Thoracic aorta (tissue), 2 donors: ENCODE measurements at regions not wholly inside any gene's neighbourhood (a gene's known extent, or its start where the extent isn't known, plus 50 kb on each side); places are given as distances from the start of the nearest gene placed in this dataset.

ENCODE experiments used
- ATAC-seq: fragments of 150-250 bp; one replicate; pipeline ENCODE4 v1.8.0; 2017; ENCODE audit warnings: low read depth; ENCODE audit not compliant: insufficient number of reproducible peaks, low FRiP score
- DNase-seq: peaks from one replicate; pipeline ENCODE4 v3.0.0-alpha.2; 2020; ENCODE audit warnings: low spot score
- H3K27ac ChIP-seq, 2 donors: fragments of 200-600 bp; sonication (generic); 1 replicate in 1 of 2; 2 replicates in 1 of 2; pipeline ENCODE4 v1.5.1; 2016; ENCODE audit warnings: mild to moderate bottlenecking in 2 of 2, moderate library complexity in 2 of 2
- H3K27me3 ChIP-seq: fragments of 200-600 bp; sonication (generic); replicated peaks from 2 replicates; pipeline ENCODE4 v1.6.0; 2016; ENCODE audit warnings: mild to moderate bottlenecking; ENCODE audit not compliant: insufficient read depth
- H3K36me3 ChIP-seq: fragments of 200-600 bp; sonication (generic); one replicate; pipeline ENCODE4 v1.5.1; 2016
- H3K4me1 ChIP-seq, 2 donors: fragments of 200-600 bp; sonication (generic); 1 replicate in 1 of 2; 2 replicates in 1 of 2; pipeline versions ENCODE4 v1.5.1 to v1.6.0; 2016; ENCODE audit warnings: low read depth in 2 of 2, mild to moderate bottlenecking in 1 of 2; ENCODE audit not compliant: control insufficient read depth in 1 of 2
- H3K4me3 ChIP-seq: fragments of 200-600 bp; sonication (generic); 2 replicates; pipeline ENCODE4 v1.5.1; 2016; ENCODE audit warnings: mild to moderate bottlenecking
- H3K9me3 ChIP-seq: fragments of 200-600 bp; sonication (generic); 2 replicates; pipeline ENCODE4 v1.5.1; 2016
- TF ChIP-seq, protein P1 (sequence below): fragments of 200-600 bp; sonication (generic); IDR thresholded peaks from one replicate; pipeline ENCODE4 v1.5.1; 2019; ENCODE audit warnings: antibody characterized with exemption

DNA sequence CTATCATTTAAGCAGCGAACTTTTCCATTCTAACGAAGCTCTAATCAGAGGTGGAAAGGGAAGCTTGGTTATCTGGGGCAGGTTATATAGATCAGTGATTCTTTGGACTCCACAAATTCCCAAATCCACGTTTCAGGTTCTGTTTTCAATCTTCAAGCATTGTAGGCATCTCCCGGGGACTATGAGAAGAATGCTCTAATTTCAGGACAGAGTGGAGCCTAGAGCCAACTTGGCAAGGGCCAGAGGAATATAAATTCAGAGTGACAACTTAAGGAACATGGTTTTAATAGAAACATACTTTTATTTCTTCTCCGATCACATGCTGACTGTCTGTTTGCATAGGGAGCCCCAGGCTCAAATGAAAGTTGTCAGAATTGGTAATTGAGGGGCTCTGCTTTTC, 514.0 kb upstream of the KLF4 start:
- DNase-seq (no peak), ATAC-seq (no peak)
- Histone ChIP-seq H3K27ac (no peak overlapping the region), H3K9me3 (no peaks in the 10 kb centered on the region), H3K27me3 (no peaks in the 10 kb centered on the region), H3K4me1 (no peaks in the 10 kb centered on the region), H3K4me3 (no peak overlapping the region), H3K36me3 (no peaks in the 10 kb centered on the region)
- TF ChIP-seq, protein P1, sequence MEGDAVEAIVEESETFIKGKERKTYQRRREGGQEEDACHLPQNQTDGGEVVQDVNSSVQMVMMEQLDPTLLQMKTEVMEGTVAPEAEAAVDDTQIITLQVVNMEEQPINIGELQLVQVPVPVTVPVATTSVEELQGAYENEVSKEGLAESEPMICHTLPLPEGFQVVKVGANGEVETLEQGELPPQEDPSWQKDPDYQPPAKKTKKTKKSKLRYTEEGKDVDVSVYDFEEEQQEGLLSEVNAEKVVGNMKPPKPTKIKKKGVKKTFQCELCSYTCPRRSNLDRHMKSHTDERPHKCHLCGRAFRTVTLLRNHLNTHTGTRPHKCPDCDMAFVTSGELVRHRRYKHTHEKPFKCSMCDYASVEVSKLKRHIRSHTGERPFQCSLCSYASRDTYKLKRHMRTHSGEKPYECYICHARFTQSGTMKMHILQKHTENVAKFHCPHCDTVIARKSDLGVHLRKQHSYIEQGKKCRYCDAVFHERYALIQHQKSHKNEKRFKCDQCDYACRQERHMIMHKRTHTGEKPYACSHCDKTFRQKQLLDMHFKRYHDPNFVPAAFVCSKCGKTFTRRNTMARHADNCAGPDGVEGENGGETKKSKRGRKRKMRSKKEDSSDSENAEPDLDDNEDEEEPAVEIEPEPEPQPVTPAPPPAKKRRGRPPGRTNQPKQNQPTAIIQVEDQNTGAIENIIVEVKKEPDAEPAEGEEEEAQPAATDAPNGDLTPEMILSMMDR: no peak

DNA sequence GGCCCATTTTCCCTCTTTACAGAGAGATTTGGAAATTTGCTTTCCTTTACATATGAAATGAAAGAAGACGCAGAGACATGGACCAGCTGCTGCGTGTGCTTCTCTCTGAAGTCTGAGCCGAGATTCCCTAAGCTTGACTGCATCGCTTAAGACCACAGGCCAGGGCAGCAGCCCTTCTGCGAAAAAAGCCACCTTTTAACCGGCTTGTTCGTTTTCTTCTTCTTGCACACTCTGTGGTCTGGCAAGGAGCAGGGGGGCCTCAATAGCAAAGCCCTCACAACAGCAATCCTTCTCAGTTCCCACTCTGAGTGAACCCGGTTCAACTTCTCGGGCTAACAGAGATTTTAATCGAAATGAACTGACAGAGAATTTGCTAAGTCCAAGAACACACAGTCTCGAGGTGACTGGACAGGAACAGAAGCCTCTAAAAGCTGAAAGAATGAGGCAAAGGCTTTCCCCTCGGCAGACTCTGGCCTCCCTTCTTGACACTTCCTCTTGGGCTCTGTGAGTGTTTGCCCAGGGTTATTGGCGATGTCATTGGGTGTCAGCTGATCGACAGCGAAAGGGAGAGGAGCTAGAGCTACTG, 512.9 kb upstream of the KLF4 start:
- ATAC-seq (no peak), DNase-seq (no peak)
- TF ChIP-seq, protein P1: no peak

DNA sequence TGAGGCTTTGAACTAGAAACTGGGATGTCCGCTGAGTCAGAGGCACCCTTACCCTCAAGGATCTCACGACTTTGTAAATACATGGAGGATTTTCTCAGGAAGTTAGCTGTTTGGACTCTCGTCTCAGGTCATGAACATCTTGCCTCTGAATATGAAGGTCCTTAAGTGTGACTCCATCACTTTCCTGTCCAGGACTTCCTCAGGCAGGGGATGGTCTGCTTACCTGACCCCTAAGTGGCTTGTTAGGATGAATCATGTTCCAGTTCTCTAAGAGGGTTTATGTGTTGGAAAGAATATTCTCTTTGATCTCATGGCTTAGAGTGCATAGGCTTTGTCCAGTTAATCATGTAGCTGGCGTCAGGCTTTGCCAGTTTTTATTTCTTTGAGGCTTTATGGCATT, 511.7 kb upstream of the KLF4 start:
- Histone ChIP-seq H3K36me3 (no peaks in the 10 kb centered on the region), H3K27ac (no peak overlapping the region), H3K27me3 (no peaks in the 10 kb centered on the region), H3K9me3 (no peaks in the 10 kb centered on the region), H3K4me1 (no peaks in the 10 kb centered on the region), H3K4me3 (no peak overlapping the region)
- DNase-seq (no peak), ATAC-seq (no peak)
- TF ChIP-seq, protein P1: no peak

More for the DNA sequence above, 512.9 kb upstream of the KLF4 start:
- H3K4me3 ChIP-seq: no peak overlapping the region
- no peaks in the 10 kb centered on the region for H3K4me1 ChIP-seq
- H3K27ac ChIP-seq: no peak overlapping the region
- H3K36me3 ChIP-seq: no peaks in the 10 kb centered on the region
- H3K9me3 ChIP-seq: no peaks in the 10 kb centered on the region
- no peaks in the 10 kb centered on the region for H3K27me3 ChIP-seq

DNA sequence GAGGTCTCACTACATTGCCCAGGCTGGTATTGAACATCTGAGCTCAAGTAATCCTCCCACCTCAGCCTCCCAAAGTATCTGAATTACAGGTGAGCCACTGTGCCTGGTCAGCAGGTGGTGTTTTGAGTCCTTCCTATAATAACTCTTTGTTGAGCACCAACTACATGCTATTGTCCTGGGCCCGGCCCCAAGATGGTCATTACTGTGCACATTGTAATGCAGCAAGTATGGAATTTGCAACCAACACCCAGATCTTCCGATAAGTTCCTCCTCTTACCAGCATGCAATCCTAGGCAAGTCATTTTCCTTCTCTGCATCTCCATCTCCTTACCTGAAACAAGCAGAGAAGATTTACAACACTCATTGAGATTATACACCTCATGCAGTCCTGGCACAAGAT, 510.3 kb upstream of the KLF4 start:
- no peaks in the 10 kb centered on the region for H3K27me3 ChIP-seq
- no peaks in the 10 kb centered on the region for H3K9me3 ChIP-seq
- TF ChIP-seq, protein P1: no peak
- ATAC-seq (no peak), DNase-seq (no peak)
- H3K36me3 ChIP-seq: no peaks in the 10 kb centered on the region
- no peaks in the 10 kb centered on the region for H3K4me1 ChIP-seq
- H3K27ac ChIP-seq: no peak overlapping the region
- no peak overlapping the region for H3K4me3 ChIP-seq

DNA sequence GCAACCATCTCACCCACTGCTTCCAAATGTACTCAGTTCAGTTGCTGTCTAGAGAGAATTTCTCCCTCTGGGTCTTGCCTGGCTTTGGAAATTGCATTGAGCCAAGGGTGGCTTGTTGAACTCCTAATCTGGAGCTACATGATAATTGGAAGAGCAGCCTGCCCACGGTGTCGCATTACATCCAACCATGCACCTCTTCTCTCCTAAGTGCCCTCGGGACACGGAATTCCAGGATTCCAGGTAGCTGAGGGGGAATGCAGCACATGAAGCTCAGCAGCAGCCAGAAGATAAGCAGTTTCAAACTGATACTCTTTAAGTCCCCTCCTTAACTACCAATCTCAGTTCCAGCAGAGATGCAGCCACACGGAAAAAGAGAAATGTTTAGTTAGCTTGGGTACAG, 509.4 kb upstream of the KLF4 start:
- no peak overlapping the region for H3K4me3 ChIP-seq
- no peak overlapping the region for H3K27ac ChIP-seq
- ATAC-seq: no peak
- no peaks in the 10 kb centered on the region for H3K36me3 ChIP-seq
- TF ChIP-seq, protein P1: no peak
- no peaks in the 10 kb centered on the region for H3K4me1 ChIP-seq
- no peaks in the 10 kb centered on the region for H3K27me3 ChIP-seq
- no peaks in the 10 kb centered on the region for H3K9me3 ChIP-seq
- DNase-seq: no peak
